ENCODE measurements at regions not wholly inside any gene's neighbourhood (a gene's known extent, or its start where the extent isn't known, plus 50 kb on each side); places are given as distances from the start of the nearest gene placed in this dataset.

DNA sequence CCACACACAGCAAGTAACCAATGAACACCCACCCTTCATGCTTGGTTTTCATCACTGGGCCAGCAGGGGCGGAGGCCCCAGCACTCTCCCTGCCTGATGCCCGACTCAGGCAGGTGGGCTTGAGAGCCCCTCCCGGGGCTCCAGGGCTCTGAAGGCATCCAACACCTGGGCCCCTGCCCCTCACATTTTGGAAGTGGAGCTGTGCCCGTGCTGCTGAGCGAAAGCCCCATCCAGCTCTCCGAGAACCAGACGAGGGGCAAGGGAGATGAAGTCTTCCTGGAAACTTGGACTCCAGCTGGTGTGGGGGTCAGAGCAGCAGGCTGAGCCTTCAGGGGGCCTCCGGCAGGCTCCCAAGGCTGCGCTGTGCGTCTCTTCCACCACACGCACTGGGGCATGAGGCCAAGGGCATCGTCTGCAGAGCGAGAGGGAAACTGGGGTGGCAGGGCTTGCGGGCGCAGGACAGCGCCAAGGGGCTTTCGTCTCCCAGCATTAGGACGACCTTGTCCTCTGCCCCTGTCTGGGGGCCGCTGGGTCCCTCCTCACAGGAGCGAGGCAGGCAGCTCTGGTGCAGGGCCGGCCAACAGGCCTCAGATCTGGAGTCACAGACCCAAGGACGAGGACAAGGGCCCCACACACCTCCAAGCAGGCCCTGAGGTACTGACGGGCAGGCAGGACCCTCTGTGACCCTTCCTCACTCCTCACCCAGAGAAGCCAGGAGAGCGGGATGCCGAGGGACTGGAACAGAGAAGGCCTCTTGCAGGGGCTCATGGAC lies 108.3 kb upstream of the FAM20C start:
- 77 to 90% (median 82%) methylated on average over 25 of the region's 25 CpGs for WGBS, 3 donors
- no peaks in the 10 kb centered on the region for H3K27me3 ChIP-seq (ENCODE audit: insufficient read depth in 3 of 3, low read length in 2 of 3)
- no peak for ATAC-seq

DNA sequence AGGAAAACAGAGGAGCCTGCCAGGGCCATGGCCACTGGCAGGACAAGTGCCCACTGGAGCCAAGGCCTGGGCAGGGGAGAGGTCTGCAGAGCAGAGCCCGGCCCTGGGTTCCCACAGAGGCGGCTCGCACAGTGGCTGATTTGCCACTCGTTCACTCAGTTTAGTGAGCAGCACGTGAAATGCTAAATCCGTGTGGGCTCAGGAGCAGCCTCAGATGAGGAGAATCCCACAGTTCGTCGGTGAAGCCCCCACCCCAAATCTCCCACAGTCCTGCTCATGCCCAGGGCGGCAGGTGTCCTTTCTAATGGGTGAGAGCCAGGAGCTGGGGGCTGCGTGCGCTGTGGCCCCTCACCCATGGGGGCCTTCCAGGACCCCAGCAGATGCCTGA lies 107.7 kb upstream of the FAM20C start:
- H3K4me3 ChIP-seq = no peak overlapping the region
- 70 to 85% (median 70%) methylated on average over 11 of the region's 11 CpGs for WGBS, 3 donors
- intact Hi-C loops (cut with DNase I) = no loop called here
- H3K36me3 ChIP-seq (ENCODE audit: insufficient read depth in 1 of 2, low read depth in 1 of 2) = no peaks in the 10 kb centered on the region
- no peak for DNase-seq
- no peak for ATAC-seq
- no peak overlapping the region for H3K27ac ChIP-seq
- no peaks in the 10 kb centered on the region for H3K9me3 ChIP-seq
- H3K27me3 ChIP-seq (ENCODE audit: insufficient read depth in 3 of 3, low read length in 2 of 3) = no peaks in the 10 kb centered on the region
- H3K4me1 ChIP-seq = peaks cover 7% of the 10 kb centered on the region
- TF ChIP-seq, protein P1, sequence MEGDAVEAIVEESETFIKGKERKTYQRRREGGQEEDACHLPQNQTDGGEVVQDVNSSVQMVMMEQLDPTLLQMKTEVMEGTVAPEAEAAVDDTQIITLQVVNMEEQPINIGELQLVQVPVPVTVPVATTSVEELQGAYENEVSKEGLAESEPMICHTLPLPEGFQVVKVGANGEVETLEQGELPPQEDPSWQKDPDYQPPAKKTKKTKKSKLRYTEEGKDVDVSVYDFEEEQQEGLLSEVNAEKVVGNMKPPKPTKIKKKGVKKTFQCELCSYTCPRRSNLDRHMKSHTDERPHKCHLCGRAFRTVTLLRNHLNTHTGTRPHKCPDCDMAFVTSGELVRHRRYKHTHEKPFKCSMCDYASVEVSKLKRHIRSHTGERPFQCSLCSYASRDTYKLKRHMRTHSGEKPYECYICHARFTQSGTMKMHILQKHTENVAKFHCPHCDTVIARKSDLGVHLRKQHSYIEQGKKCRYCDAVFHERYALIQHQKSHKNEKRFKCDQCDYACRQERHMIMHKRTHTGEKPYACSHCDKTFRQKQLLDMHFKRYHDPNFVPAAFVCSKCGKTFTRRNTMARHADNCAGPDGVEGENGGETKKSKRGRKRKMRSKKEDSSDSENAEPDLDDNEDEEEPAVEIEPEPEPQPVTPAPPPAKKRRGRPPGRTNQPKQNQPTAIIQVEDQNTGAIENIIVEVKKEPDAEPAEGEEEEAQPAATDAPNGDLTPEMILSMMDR (IDR thresholded peaks at IDR 0.05) = no peak

More for the DNA sequence above, 108.3 kb upstream of the FAM20C start:
- Histone ChIP-seq H3K36me3 (ENCODE audit: insufficient read depth in 1 of 2, low read depth in 1 of 2) (no peaks in the 10 kb centered on the region), H3K27ac (no peak overlapping the region), H3K9me3 (no peaks in the 10 kb centered on the region), H3K4me3 (no peak overlapping the region), H3K4me1 (peaks cover 3% of the 10 kb centered on the region)
- intact Hi-C loops (cut with DNase I) = no loop called here
- TF ChIP-seq, protein P1 (IDR thresholded peaks at IDR 0.05) = no peak
- no peak for DNase-seq

DNA sequence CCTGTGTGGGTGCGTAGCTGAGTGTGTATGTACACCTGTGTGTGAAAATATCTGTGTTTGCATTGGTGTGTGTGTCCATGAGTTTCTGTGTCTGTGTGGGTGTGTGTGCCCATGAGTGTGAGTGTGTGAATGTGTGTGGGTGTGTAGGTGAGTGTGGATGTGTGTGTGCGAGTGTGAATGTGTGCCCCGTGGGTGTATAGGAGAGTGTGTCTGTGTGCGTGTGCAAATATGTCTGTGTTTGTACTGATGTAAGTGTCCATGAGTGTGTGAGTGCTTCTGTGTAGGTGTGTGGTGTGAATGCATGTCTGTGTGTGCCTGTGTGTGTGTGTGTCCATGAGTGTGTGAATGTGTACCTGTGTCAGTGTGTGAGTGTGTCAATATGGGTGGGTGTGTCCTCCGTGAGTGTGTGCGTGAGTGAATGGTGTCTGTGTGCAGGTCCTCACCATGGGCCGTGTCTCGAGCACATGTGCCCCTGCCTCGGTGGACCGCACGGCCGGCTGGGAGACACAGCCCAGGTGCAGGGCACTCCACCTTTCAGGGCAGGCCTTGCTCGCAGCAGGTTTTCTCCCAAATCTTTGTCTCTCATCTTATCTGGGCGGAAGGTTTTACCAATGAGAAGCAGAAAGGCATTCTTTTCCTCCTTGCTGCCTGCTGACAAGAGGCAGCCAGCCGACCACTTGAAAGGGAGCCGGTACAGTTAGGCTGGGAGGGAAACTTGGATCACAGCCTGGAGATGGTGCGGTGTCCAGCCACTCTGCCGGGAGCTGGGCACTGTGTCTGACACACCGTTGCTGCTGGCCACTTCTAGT lies 107.1 kb upstream of the FAM20C start:
- Histone ChIP-seq H3K36me3 (ENCODE audit: insufficient read depth in 1 of 2, low read depth in 1 of 2) (no peaks in the 10 kb centered on the region), H3K4me3 (no peak overlapping the region), H3K27ac (no peak overlapping the region), H3K4me1 (peaks cover 13% of the 10 kb centered on the region), H3K27me3 (ENCODE audit: insufficient read depth in 3 of 3, low read length in 2 of 3) (no peaks in the 10 kb centered on the region), H3K9me3 (no peaks in the 10 kb centered on the region)
- intact Hi-C loops (cut with DNase I) = no loop called here
- no peak for DNase-seq
- WGBS, 3 donors = 71 to 75% (median 71%) methylated on average over 19 of the region's 19 CpGs
- TF ChIP-seq, protein P1 (IDR thresholded peaks at IDR 0.05) = no peak
- peak in 1 of 4 donors; percentile 51 for ATAC-seq

DNA sequence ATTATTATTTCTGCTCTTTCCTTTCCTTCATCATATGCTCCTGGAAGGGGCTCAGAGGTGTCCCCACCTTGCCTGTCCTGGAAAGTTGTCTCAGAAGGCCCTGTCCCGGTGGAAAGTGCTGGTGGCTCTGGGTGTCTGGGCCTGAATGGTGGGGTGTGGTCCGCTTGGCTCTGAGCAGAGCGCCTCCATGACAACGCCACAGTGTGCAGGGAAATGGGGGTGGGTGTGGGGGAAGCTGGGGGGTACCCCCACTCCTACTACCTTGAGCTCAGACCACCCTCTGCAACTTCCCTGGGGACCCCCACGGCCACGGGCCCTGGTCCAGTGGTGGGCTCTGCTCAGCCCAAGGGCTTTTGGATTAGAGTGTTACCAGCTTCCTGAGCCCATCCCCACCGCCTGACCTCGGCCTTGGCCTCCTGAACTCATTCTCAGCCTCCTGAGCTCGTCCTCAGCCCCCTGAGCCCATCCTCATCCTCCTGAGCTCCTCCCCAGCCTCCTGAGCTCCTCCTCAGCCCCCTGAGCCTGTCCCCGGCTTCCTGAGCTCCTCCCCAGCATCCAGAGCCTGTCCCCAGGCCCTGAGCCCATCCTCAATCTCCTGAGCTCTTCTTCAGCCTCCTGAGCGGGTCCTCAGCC lies 106.4 kb upstream of the FAM20C start:
- TF ChIP-seq, protein P1 (IDR thresholded peaks at IDR 0.05) = no peak
- no peak overlapping the region for H3K27ac ChIP-seq
- H3K4me3 ChIP-seq = no peak overlapping the region
- H3K27me3 ChIP-seq (ENCODE audit: insufficient read depth in 3 of 3, low read length in 2 of 3) = no peaks in the 10 kb centered on the region
- ATAC-seq (no peak), DNase-seq (no peak)
- no peaks in the 10 kb centered on the region for H3K9me3 ChIP-seq
- WGBS, 3 donors = 85 to 94% (median 89%) methylated on average over 11 of the region's 11 CpGs
- intact Hi-C loops (cut with DNase I) = no loop called here
- H3K4me1 ChIP-seq = peaks cover 18% of the 10 kb centered on the region
- no peaks in the 10 kb centered on the region for H3K36me3 ChIP-seq (ENCODE audit: insufficient read depth in 1 of 2, low read depth in 1 of 2)
